Omental fat pad (tissue), 3 donors: ENCODE measurements at regions not wholly inside any gene's neighbourhood (a gene's known extent, or its start where the extent isn't known, plus 50 kb on each side); places are given as distances from the start of the nearest gene placed in this dataset.

ENCODE experiments used
- ATAC-seq: fragments of 150-250 bp; one replicate; pipeline ENCODE4 v1.9.1; 2016; ENCODE audit warnings: mild to moderate bottlenecking, moderate library complexity; ENCODE audit not compliant: low FRiP score
- DNase-seq: peaks from one replicate; pipeline ENCODE4 v3.0.0-alpha.2; 2019; ENCODE audit warnings: low spot score
- CTCF ChIP-seq, 3 donors: fragments of 450-650 bp; IDR thresholded peaks; one replicate each; pipeline ENCODE4 v1.5.1; 2016 to 2017; ENCODE audit warnings: antibody characterized with exemption in 3 of 3, mild to moderate bottlenecking in 3 of 3, moderate library complexity in 2 of 3

GRCh38 chr18:47749600-47749973 is 180.9 kb downstream of the SMAD2 start:
- no peak for TF ChIP-seq CTCF (IDR thresholded peaks at IDR 0.05)
- DNase-seq = no peak

GRCh38 chr18:47748847-47749599 is 181.4 kb downstream of the SMAD2 start:
- DNase-seq (peak; percentile 58), ATAC-seq (peak; percentile 99)
- TF ChIP-seq CTCF (IDR thresholded peaks at IDR 0.05) = peak in 2 of 3 donors; percentile 99

More at GRCh38 chr18:47749600-47749973, 180.9 kb downstream of the SMAD2 start:
- ATAC-seq = no peak

- ATAC-seq (no peak), DNase-seq (no peak)
Observed at GRCh38 chr18:47748093-47748796, 182.2 kb downstream of the SMAD2 start.

GRCh38 chr18:47747260-47747795 is 183.1 kb downstream of the SMAD2 start:
- TF ChIP-seq CTCF (IDR thresholded peaks at IDR 0.05) = no peak
- ATAC-seq (no peak), DNase-seq (no peak)

More at GRCh38 chr18:47748093-47748796, 182.2 kb downstream of the SMAD2 start:
- no peak for TF ChIP-seq CTCF (IDR thresholded peaks at IDR 0.05)

- no peak for DNase-seq
- TF ChIP-seq CTCF (IDR thresholded peaks at IDR 0.05) = no peak
- ATAC-seq = no peak
Observed at GRCh38 chr18:47746615-47747014, 183.8 kb downstream of the SMAD2 start.

- TF ChIP-seq CTCF (IDR thresholded peaks at IDR 0.05) = no peak
- DNase-seq = no peak
- ATAC-seq = no peak
Observed at GRCh38 chr18:47745227-47745626, 185.2 kb downstream of the SMAD2 start.
